OCI-LY1 (cell line): ENCODE measurements at regions not wholly inside any gene's neighbourhood (a gene's known extent, or its start where the extent isn't known, plus 50 kb on each side); places are given as distances from the start of the nearest gene placed in this dataset.

Source experiments
- CTCF ChIP-seq: fragments of 200-600 bp; sonication (generic), shearing (Covaris generic); IDR thresholded peaks from 2 replicates; pipeline ENCODE4 v1.5.1; 2017; ENCODE audit warnings: mild to moderate bottlenecking, antibody characterized with exemption, low read length, moderate library complexity, mixed read lengths
- EZH2 ChIP-seq: fragments of 200-600 bp; sonication (generic), shearing (Covaris generic); IDR thresholded peaks from 2 replicates; pipeline ENCODE4 v1.8.0; 2017; ENCODE audit warnings: borderline replicate concordance, mixed run types, mild to moderate bottlenecking, antibody characterized with exemption, low read length, moderate library complexity, mixed read lengths

GRCh38 chr16:65342231-65342866, 220.5 kb upstream of the CDH11 start:
- TF ChIP-seq CTCF (no peak), EZH2 (no peak)
